GM21423 (cell line): ENCODE measurements at regions not wholly inside any gene's neighbourhood (a gene's known extent, or its start where the extent isn't known, plus 50 kb on each side); places are given as distances from the start of the nearest gene placed in this dataset.

Source experiments
- ATAC-seq: cut with Tn5 transposase; IDR thresholded peaks from one replicate; pipeline ENCODE4 v1.9.1; 2021; ENCODE audit warnings: mild to moderate bottlenecking, moderate library complexity; ENCODE audit not compliant: unreplicated experiment

DNA sequence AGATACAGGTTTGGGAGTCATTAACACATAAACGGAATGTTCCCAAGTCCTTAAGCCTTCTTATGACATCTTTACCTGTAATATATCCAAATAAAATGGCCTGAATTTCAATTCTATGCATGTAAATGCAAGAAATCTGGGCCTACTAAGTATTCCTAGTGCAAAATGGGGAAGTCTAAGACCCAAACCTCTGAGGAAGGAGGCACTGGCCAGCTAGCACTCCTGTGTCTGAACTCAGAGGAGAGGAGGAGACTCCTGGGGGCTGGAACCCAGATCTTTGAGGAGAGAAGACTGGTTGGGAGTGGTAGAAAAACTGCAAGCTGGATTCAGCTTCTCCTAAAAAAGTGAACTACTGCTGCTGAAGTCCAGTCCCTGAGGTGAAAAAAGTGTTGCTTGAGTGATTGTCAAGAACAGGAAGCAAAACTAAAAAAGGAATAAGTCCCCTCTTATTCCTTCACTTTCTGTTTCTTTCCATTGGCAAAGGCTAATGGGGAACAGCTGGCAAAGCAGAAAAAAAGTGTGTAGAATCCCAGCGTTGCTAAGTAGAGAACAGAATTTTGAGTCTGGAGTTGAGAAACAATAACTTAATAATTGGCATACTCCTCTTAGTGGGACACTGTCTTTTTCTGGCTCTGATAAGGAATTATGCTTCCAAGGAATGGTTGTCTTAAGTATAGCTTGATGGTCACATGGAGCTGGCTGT is 54.8 kb upstream of the ATP2C1 start:
- ATAC-seq, result no peak

DNA sequence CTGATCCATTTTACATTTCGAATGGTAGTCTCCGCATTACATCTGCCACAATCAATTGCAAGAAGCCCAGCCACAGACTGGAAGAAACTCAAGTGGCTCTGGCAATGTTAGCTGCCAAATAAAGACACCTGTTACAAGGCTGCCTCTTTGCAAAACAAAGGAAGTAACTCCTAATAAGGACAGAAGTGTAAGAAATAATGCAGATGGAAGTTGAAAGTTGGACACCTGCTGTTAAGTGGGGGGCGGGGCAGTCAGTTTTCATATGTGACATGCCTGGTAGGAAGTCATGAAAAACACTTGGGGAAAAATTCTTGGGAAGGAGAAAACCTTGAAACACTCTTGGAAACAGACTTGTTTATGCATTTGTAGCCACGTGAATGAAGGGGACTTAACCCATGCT is 54.1 kb upstream of the ATP2C1 start:
- peak; percentile 61 for ATAC-seq

- ATAC-seq, result no peak
These were observed 52.5 kb upstream of the ATP2C1 start for GRCh38 chr3:130841357-130841756.

- no peak for ATAC-seq
These were observed 50.4 kb upstream of the ATP2C1 start for GRCh38 chr3:130843441-130843840.
